Thyroid gland (tissue), 4 donors: ENCODE measurements at regions not wholly inside any gene's neighbourhood (a gene's known extent, or its start where the extent isn't known, plus 50 kb on each side); places are given as distances from the start of the nearest gene placed in this dataset.

Source experiments
- DNase-seq, 2 donors: peaks; one replicate each; pipeline ENCODE4 v3.0.0-alpha.2; 2019
- H3K27ac ChIP-seq, 3 donors: fragments of 200-600 bp; sonication (generic); 1 replicate in 2 of 3; 2 replicates in 1 of 3; pipeline ENCODE4 v1.5.1; 2016 to 2019; ENCODE audit warnings: mild to moderate bottlenecking in 1 of 3, moderate library complexity in 1 of 3
- H3K27me3 ChIP-seq: fragments of 200-600 bp; sonication (generic); one replicate; pipeline ENCODE4 v1.5.1; 2019
- H3K36me3 ChIP-seq, 2 donors: fragments of 200-600 bp; sonication (generic); one replicate each; pipeline ENCODE4 v1.5.1; 2016 to 2019
- H3K4me1 ChIP-seq, 2 donors: fragments of 200-600 bp; sonication (generic); one replicate each; pipeline ENCODE4 v1.5.1; 2017 to 2019
- H3K4me3 ChIP-seq, 3 donors: fragments of 200-600 bp; sonication (generic); replicated peaks in 1 of 3; 1 replicate in 2 of 3; 2 replicates in 1 of 3; pipeline ENCODE4 v1.5.1; 2016; ENCODE audit warnings: mild to moderate bottlenecking in 1 of 3
- H3K9me3 ChIP-seq: fragments of 200-600 bp; sonication (generic); one replicate; pipeline ENCODE4 v1.5.1; 2017
- POLR2A ChIP-seq, 2 donors: fragments of 450-650 bp; IDR thresholded peaks; one replicate each; pipeline ENCODE4 v1.6.1; 2017; ENCODE audit warnings: antibody characterized with exemption in 2 of 2, mild to moderate bottlenecking in 2 of 2, moderate library complexity in 1 of 2
- WGBS, 2 donors: methylation state at CpG; one replicate each; pipeline ENCODE4 v1.1.5; 2017; 5-methylcytosine and 5-hydroxymethylcytosine counted together
- intact Hi-C: fragments of 100-400 bp; cut with DNase I; formaldehyde crosslinking; loops from one replicate; pipeline ENCODE4 v1.15.1; 2023
- TF ChIP-seq, protein P1 (sequence below), 6 experiments: fragments of 200-600 bp in 3 of 6; fragments of 450-650 bp in 3 of 6; sonication (generic) in 3 of 6; IDR thresholded peaks; one replicate each; pipeline ENCODE4 v1.5.1; 2016 to 2019; ENCODE audit warnings: antibody characterized with exemption in 6 of 6, mild to moderate bottlenecking in 2 of 6, inconsistent platforms in 1 of 6, moderate library complexity in 1 of 6

DNA sequence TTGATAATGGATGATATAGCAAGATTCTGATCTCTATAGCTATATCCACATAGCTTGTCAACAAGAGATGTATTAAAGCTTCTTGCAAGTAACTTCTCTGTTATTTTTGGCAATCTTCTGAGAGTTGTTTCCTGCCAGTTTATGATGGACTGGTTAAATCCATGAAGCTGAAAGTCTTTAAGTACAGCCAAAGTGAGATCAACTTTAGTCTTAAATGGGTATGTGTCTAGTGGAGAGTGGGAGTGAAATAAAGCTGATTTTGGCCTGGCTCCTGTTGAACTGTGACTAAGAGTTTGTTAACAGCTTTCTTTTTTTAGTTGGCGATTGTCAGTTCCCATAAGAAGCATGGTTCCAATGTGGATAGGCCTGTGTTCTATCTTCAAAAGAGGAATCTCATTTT, 350.9 kb upstream of the PCSK5 start:
- Histone ChIP-seq H3K27ac (no peak overlapping the region), H3K4me1 (no peaks in the 10 kb centered on the region), H3K4me3 (no peak overlapping the region), H3K36me3 (no peaks in the 10 kb centered on the region), H3K9me3 (no peaks in the 10 kb centered on the region), H3K27me3 (no peaks in the 10 kb centered on the region)
- no peak for TF ChIP-seq POLR2A (IDR thresholded peaks at IDR 0.05)
- TF ChIP-seq, protein P1, sequence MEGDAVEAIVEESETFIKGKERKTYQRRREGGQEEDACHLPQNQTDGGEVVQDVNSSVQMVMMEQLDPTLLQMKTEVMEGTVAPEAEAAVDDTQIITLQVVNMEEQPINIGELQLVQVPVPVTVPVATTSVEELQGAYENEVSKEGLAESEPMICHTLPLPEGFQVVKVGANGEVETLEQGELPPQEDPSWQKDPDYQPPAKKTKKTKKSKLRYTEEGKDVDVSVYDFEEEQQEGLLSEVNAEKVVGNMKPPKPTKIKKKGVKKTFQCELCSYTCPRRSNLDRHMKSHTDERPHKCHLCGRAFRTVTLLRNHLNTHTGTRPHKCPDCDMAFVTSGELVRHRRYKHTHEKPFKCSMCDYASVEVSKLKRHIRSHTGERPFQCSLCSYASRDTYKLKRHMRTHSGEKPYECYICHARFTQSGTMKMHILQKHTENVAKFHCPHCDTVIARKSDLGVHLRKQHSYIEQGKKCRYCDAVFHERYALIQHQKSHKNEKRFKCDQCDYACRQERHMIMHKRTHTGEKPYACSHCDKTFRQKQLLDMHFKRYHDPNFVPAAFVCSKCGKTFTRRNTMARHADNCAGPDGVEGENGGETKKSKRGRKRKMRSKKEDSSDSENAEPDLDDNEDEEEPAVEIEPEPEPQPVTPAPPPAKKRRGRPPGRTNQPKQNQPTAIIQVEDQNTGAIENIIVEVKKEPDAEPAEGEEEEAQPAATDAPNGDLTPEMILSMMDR (IDR thresholded peaks at IDR 0.05): no peak
- 78 to 80% methylated on average over 1 of the region's 1 CpG for WGBS, 2 donors
- intact Hi-C loops: no loop called here
- no peak for DNase-seq

DNA sequence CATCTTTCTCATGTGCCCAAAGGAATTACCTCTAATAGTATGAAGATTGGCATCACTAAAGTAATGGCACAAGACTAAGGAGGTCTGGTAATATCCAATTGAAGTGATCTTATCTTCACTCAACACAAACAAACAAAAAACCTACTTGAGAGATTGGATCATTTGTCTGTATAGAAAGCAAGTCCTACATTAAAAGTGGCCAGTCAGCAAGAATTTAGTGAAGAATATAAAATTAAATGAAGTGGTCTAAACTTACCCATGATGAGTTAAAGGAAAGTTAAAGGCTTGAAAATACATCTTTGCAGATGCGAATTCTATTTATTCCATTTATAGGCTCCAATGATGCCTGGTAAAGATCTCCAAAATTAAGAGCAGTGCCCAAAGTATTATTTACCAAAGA, 350.3 kb upstream of the PCSK5 start:
- Histone ChIP-seq H3K27me3 (no peaks in the 10 kb centered on the region), H3K27ac (no peak overlapping the region), H3K9me3 (no peaks in the 10 kb centered on the region), H3K4me1 (peaks cover 0 to under 1% of the 10 kb centered on the region in 2 donors), H3K4me3 (no peak overlapping the region), H3K36me3 (no peaks in the 10 kb centered on the region)
- TF ChIP-seq, protein P1 (IDR thresholded peaks at IDR 0.05): no peak
- intact Hi-C loops: no loop called here
- DNase-seq: no peak
- 92 to 93% methylated on average over 1 of the region's 1 CpG for WGBS, 2 donors

DNA sequence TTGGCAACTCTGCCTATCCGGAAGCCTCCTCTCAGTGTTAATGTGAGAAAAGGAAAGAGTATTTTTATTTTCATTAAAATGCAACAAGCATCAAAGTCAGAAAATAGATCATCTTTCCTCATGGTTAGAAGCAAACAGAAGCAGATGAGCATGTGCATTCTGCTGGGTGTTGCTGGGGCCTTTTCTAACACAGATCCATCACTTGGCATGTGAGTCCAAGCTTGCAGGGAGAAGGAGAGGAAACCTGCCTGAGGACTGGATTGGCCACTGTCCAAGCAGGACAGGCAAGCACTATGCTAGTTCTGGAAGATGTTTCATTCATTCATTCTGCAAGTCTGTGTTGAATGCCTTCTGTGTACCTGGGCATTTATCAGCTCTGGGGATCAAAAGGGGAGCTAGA, 348.7 kb upstream of the PCSK5 start:
- Histone ChIP-seq H3K4me3 (no peak overlapping the region), H3K27me3 (no peaks in the 10 kb centered on the region), H3K27ac (no peak overlapping the region), H3K36me3 (no peaks in the 10 kb centered on the region), H3K9me3 (no peaks in the 10 kb centered on the region), H3K4me1 (peaks cover 0 to 3% of the 10 kb centered on the region in 2 donors)
- intact Hi-C loops: no loop called here
- DNase-seq: no peak
- 90 to 94% methylated on average over 1 of the region's 1 CpG for WGBS, 2 donors
- TF ChIP-seq, protein P1 (IDR thresholded peaks at IDR 0.05): no peak
- TF ChIP-seq POLR2A (IDR thresholded peaks at IDR 0.05): no peak

DNA sequence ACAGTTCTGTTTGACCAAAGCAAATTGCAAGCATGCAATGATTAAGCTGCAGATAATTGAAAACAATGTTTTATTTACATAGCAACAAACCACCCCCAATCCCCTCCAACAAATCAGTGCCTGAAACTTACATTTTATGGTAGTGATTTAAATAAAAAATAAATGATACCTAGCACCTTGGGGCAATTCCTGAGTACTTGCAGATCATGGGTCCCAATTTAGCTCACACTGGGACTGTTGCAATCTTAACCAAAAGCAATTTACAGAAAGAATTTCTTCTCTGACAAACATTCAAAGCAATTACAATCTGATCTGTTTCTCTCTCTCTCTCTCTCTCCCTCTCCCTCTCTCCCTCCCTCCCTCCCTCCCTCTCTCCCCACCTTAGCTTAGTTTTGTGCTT, 345.7 kb upstream of the PCSK5 start:
- Histone ChIP-seq H3K9me3 (no peaks in the 10 kb centered on the region), H3K36me3 (no peaks in the 10 kb centered on the region), H3K27ac (no peak overlapping the region), H3K4me3 (no peak overlapping the region), H3K4me1 (peaks cover 0 to 3% of the 10 kb centered on the region in 2 donors), H3K27me3 (no peaks in the 10 kb centered on the region)
- intact Hi-C loops: no loop called here
- DNase-seq: no peak
- TF ChIP-seq, protein P1 (IDR thresholded peaks at IDR 0.05): no peak
- TF ChIP-seq POLR2A (IDR thresholded peaks at IDR 0.05): no peak

DNA sequence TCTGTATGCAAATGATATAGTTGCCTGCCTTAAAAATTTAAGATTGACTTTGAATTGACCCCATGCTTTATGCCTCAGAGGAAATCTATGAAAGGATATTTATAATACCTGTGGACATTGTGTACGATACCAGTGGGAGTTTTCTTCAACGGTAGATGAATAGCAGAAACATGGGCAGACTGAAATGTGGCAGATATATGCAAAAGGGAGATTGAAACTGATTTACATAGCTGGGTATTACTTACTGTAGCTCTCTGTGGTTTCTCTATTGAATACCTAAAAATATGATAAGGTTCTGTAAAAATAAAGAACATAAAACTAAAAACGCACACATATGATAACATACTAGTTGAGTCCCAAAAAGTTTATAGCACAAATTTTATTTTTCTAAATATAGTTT, 345.2 kb upstream of the PCSK5 start:
- Histone ChIP-seq H3K36me3 (no peaks in the 10 kb centered on the region), H3K27ac (no peak overlapping the region), H3K4me1 (peaks cover 0 to 3% of the 10 kb centered on the region in 2 donors), H3K9me3 (no peaks in the 10 kb centered on the region), H3K27me3 (no peaks in the 10 kb centered on the region), H3K4me3 (no peak overlapping the region)
- intact Hi-C loops: no loop called here
- no peak for DNase-seq
- no peak for TF ChIP-seq POLR2A (IDR thresholded peaks at IDR 0.05)
- TF ChIP-seq, protein P1 (IDR thresholded peaks at IDR 0.05): no peak
- 72 to 84% methylated on average over 3 of the region's 3 CpGs for WGBS, 2 donors
